Motor neuron (in vitro differentiated cells): ENCODE measurements at regions not wholly inside any gene's neighbourhood (a gene's known extent, or its start where the extent isn't known, plus 50 kb on each side); places are given as distances from the start of the nearest gene placed in this dataset.

Experiments used
- ATAC-seq, 8 experiments: fragments of 200-7000 bp; cut with Tn5 transposase; replicated peaks in 6 of 8; 2 replicates each; pipeline ENCODE4 v1.8.0; 2021; ENCODE audit warnings: mild to moderate bottlenecking in 8 of 8, moderate library complexity in 8 of 8
- H3K27ac ChIP-seq, 2 donors: fragments of 250-450 bp; sonication (Bioruptor Pico); 2 replicates each; pipeline ENCODE4 v1.9.0; 2021; ENCODE audit warnings: antibody characterized with exemption in 2 of 2, mild to moderate bottlenecking in 2 of 2, moderate library complexity in 1 of 2
- H3K4me1 ChIP-seq, 2 donors: fragments of 250-450 bp; sonication (Bioruptor Pico); replicated peaks in 1 of 2; 2 replicates each; pipeline ENCODE4 v1.6.1; 2021; ENCODE audit warnings: antibody characterized with exemption in 2 of 2, mild to moderate bottlenecking in 2 of 2, moderate library complexity in 1 of 2
- H3K4me3 ChIP-seq, 5 donors: fragments of 250-450 bp; sonication (Bioruptor Pico); 2 replicates each; pipeline ENCODE4 v1.9.0; 2021; ENCODE audit warnings: antibody characterized with exemption in 5 of 5, mild to moderate bottlenecking in 5 of 5, moderate library complexity in 4 of 5
- WGBS, 10 experiments: fragments of 450-650 bp; shearing (Covaris generic); methylation state at CpG; one replicate each; pipeline ENCODE4 v1.0.0; 2022; 5-methylcytosine and 5-hydroxymethylcytosine counted together
- in situ Hi-C, 9 experiments: fragments of 400-800 bp; cut with MboI; loops; one replicate each; pipeline ENCODE4 v1.15.0; 2021; ENCODE audit warnings: low sequenced_read_pairs in 9 of 9, low pct_unique_long_range_greater_than_20kb in 2 of 9; ENCODE audit not compliant: unreplicated experiment in 9 of 9

DNA sequence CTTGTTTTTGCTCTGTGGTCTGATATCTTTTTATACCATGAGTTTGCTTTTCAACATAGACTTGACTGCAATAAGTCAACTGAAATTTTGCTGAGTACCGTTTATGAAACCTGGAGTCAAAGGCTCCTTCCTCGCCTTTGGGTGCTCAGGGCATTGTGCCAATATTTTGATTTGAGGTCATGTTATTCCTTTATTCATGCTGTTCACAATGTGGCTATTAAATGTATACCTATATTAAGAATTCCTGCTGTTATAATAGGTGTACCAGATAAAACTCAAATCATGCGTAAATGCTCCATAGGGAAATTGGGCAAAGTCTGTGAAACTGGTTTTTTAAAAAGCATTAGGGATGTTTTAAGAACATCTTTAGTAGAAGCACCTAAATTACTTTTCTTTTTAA, 334.0 kb upstream of the NUDT12 start:
- no peak for ATAC-seq
- H3K4me1 ChIP-seq: peaks cover 3 to 4% of the 10 kb centered on the region in 2 donors
- H3K4me3 ChIP-seq: no peak overlapping the region
- no peak overlapping the region for H3K27ac ChIP-seq
- WGBS, 10 experiments: 8 to 100% (median 84%) methylated on average over 1 to 3 of the region's 3 CpGs
- in situ Hi-C loops: no loop called here

DNA sequence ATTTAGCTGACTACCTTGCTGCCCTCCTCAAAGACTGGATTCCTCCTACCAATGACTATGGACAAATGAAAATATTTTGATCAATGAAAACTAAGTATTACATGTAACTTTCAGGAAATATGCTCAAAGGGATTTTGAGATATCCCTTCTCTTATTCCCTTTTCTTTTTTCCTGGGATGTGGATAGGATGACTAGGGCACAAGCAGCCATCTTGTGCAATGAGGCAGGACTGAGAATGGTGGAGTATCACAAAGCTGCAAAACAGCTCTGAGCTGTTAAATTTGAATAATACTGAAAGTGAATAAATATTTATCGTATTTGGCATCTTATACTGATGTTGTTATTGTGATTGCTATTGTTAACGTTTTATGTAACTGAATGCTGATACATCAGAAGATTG, 333.1 kb upstream of the NUDT12 start:
- in situ Hi-C loops: no loop called here
- H3K4me3 ChIP-seq: no peak overlapping the region
- WGBS, 10 experiments: 5 to 90% (median 72%) methylated on average over 2 of the region's 2 CpGs; no CpG with 5 or more reads in 2 of the 10 experiments
- H3K27ac ChIP-seq: no peak overlapping the region
- no peak for ATAC-seq
- H3K4me1 ChIP-seq: peaks cover 2 to 8% of the 10 kb centered on the region in 2 donors

DNA sequence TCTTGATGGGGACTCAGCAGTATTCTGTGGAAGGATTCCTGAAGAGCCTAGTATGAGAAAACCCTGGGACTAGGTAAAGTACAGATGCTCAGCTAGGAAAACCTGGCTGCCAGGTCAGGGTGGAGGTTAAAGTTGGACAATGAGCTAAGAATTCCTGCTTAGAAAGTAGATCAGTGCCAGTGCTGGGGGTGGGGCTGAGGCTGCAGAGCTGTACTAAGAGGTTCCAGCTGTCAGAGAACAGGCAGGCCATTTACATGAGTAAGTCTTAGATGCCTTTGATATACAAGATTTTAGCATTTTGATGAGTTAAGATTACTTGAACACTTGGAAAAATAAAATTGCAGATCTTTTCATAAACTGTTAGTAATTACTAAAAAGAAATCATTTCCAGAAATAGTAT, 332.3 kb upstream of the NUDT12 start:
- in situ Hi-C loops: no loop called here
- Histone ChIP-seq H3K4me3 (no peak overlapping the region), H3K4me1 (peaks cover 2 to 10% of the 10 kb centered on the region in 2 donors), H3K27ac (no peak overlapping the region)
- peak in 6 of 8 experiments; percentile 29 to 99 (median 64) for ATAC-seq

- 8 to 100% (median 50%) methylated on average over 1 to 2 of the region's 2 CpGs; no CpG with 5 or more reads in 1 of the 10 experiments for WGBS, 10 experiments
- peak in 2 of 8 experiments; percentile 44 to 50 for ATAC-seq
- H3K4me3 ChIP-seq: no peak overlapping the region
Observed at GRCh38 chr5:103891151-103891550, 328.6 kb upstream of the NUDT12 start.

GRCh38 chr5:103890313-103890712, 327.7 kb upstream of the NUDT12 start:
- H3K27ac ChIP-seq: no peak overlapping the region
- peaks cover 2 to 10% of the 10 kb centered on the region in 2 donors for H3K4me1 ChIP-seq
- WGBS, 10 experiments: 0 to 90% (median 34%) methylated on average over 1 of the region's 1 CpG; no CpG with 5 or more reads in 4 of the 10 experiments
- in situ Hi-C loops: no loop called here
- ATAC-seq: no peak
- H3K4me3 ChIP-seq: no peak overlapping the region

More at GRCh38 chr5:103891151-103891550, 328.6 kb upstream of the NUDT12 start:
- H3K4me1 ChIP-seq: peaks cover 2 to 10% of the 10 kb centered on the region in 2 donors
- no peak overlapping the region for H3K27ac ChIP-seq
- in situ Hi-C loops: no loop called here

- no peak for ATAC-seq
- WGBS, 10 experiments: 0 to 100% (median 90%) methylated on average over 1 to 2 of the region's 2 CpGs
- Histone ChIP-seq H3K4me1 (peaks cover under 1 to 7% of the 10 kb centered on the region in 2 donors), H3K4me3 (no peak overlapping the region), H3K27ac (no peak overlapping the region)
- in situ Hi-C loops: no loop called here
Observed at GRCh38 chr5:103889500-103890209, 327.1 kb upstream of the NUDT12 start.

DNA sequence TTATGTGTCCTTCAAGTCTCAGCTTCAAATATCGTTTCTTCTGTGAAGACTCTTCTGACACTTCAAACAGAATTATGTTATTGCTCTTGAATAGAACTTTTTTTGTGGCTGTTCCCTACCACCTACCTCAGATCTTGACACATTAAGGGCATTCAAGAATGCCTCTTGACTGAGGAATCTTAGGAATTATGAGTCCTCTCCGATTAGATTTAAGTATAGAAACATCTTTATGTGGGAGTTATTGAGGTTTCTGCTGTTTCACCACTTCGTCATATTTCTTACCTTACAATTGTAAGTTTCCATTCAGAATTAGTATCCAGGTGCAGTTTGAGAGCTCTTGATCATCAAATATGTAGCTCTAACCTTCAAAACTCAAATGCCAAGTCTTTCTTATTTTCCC, 324.2 kb upstream of the NUDT12 start:
- Histone ChIP-seq H3K4me3 (no peak overlapping the region), H3K27ac (no peak overlapping the region), H3K4me1 (peaks cover 0 to 5% of the 10 kb centered on the region in 2 donors)
- in situ Hi-C loops: no loop called here
- no peak for ATAC-seq
- WGBS, 10 experiments: 0 to 97% (median 80%) methylated on average over 2 to 3 of the region's 3 CpGs; no CpG with 5 or more reads in 1 of the 10 experiments

DNA sequence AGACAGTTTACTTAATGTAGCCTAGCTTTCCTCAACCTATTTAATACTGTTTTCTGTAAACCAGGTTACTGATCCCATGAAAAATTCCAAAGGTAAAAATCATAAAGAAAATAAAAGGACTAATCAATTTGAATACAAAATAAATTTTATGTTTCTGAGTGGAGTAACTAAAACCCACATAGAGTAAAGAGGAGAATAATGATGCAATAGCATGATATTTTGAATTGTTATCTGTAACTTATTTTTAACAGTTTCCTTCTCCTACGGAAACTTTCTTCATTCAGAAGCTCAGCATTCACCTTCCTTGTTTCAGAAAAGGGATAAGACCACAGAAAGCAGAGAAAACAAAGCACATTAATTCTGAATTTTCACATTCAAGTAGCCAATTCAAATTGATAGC, 320.6 kb upstream of the NUDT12 start:
- H3K4me1 ChIP-seq: no peaks in the 10 kb centered on the region
- no peak for ATAC-seq
- no peak overlapping the region for H3K27ac ChIP-seq
- H3K4me3 ChIP-seq: no peak overlapping the region
- in situ Hi-C loops: no loop called here
- WGBS, 10 experiments: 0 to 100% (median 80%) methylated on average over 1 of the region's 1 CpG; no CpG with 5 or more reads in 2 of the 10 experiments

- no peak overlapping the region for H3K27ac ChIP-seq
- no peak for ATAC-seq
- no peaks in the 10 kb centered on the region for H3K4me1 ChIP-seq
- WGBS, 10 experiments: 29 to 100% (median 80%) methylated on average over 1 of the region's 1 CpG
- in situ Hi-C loops: no loop called here
- no peak overlapping the region for H3K4me3 ChIP-seq
Observed at GRCh38 chr5:103881560-103881959, 319.0 kb upstream of the NUDT12 start.

DNA sequence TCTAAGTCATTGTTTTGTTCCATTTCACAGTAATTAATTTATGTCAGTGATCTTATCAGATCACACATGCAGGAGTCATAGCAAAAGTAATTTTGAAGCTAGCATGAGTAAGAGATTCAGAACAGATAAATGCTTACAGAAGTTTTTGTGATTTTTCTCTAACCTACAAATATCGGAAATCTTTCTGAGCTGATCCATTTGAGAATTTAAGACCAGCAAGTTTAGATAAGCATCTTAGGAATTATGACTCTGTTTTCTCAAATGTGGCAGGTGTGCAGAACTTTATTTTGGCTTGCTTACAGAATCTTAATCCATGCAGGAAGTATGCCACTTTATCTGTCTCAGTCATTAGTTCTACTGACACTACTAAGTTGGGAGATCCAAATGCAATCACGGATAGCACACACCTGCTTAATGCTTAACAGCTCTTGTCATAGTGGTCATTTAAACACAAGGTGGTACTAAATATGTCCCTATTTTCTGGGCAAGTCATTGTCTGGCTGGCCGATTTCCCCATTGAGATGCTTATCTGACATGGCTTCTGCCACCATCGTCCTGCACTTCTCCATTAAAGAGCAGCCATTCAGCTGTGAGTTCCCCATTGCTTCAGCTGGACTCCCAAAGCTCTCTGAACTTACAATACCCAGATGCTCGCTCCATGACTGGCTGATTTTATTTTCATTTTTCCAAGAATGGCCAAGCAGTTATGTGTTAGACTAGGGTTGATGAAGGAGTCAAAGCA, 305.4 kb upstream of the NUDT12 start:
- no peak overlapping the region for H3K27ac ChIP-seq
- H3K4me3 ChIP-seq: no peak overlapping the region
- WGBS, 10 experiments: 13 to 100% (median 90%) methylated on average over 1 to 5 of the region's 5 CpGs; no CpG with 5 or more reads in 2 of the 10 experiments
- in situ Hi-C loops: no loop called here
- peaks cover 0 to 10% of the 10 kb centered on the region in 2 donors for H3K4me1 ChIP-seq
- no peak for ATAC-seq

DNA sequence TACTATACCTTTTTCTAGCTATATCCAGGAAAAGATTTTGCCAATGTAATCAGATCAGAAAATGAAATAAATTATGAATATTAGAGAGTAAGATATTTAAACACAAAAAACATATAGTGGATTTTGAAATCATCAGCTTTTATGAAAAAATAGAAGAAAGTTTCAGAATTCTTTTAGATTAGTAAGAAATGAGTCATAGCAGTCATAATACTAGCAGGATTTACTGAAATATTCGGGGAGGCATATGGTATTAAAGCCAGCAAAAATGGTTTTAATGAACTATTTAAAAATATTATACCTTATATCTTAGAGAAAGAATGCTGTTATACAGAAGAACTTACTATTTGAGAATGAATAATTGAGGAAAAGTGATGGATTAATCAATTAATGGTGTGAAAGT, 303.6 kb upstream of the NUDT12 start:
- in situ Hi-C loops: no loop called here
- ATAC-seq: no peak
- H3K4me1 ChIP-seq: peaks cover 0 to 10% of the 10 kb centered on the region in 2 donors
- 0 to 100% (median 87%) methylated on average over 1 of the region's 1 CpG for WGBS, 10 experiments
- no peak overlapping the region for H3K4me3 ChIP-seq
- no peak overlapping the region for H3K27ac ChIP-seq

GRCh38 chr5:103862398-103862797, 299.8 kb upstream of the NUDT12 start:
- in situ Hi-C loops: no loop called here
- no peak for ATAC-seq
- 13 to 100% (median 80%) methylated on average over 1 to 3 of the region's 3 CpGs for WGBS, 10 experiments
- peaks cover 0 to 11% of the 10 kb centered on the region in 2 donors for H3K4me1 ChIP-seq
- H3K27ac ChIP-seq: no peak overlapping the region
- H3K4me3 ChIP-seq: no peak overlapping the region

DNA sequence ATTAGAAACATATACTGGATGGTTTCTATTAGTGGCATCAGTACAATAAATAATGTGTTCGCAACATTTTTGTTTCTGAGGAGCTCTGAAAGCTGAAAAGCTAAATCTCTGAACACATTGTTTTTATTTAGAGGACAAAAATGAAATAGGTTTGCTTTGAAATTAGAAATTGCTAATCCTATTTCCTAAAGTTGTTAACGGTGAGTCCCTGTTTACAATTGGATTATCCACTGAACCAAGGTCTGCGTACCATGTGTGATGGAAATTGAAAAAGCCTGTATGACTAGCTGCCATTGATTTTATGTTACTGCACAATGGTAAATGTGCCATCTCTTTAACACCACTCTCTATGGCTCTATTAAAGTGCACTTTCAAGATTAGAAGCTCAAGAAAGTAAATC, 297.7 kb upstream of the NUDT12 start:
- ATAC-seq: no peak
- no peak overlapping the region for H3K27ac ChIP-seq
- no peak overlapping the region for H3K4me3 ChIP-seq
- 10 to 97% (median 79%) methylated on average over 2 to 3 of the region's 3 CpGs for WGBS, 10 experiments
- peaks cover 0 to 11% of the 10 kb centered on the region in 2 donors for H3K4me1 ChIP-seq
- in situ Hi-C loops: no loop called here
